NB4 (cell line): ENCODE measurements at regions not wholly inside any gene's neighbourhood (a gene's known extent, or its start where the extent isn't known, plus 50 kb on each side); places are given as distances from the start of the nearest gene placed in this dataset.

ENCODE experiments used
- CTCF ChIP-seq: IDR thresholded peaks from one replicate; pipeline ENCODE4 v1.5.1; 2012; ENCODE audit warnings: low read depth, low read length
- POLR2A ChIP-seq: IDR thresholded peaks from 2 replicates; pipeline ENCODE4 v1.6.1; 2011; ENCODE audit warnings: mild to moderate bottlenecking; ENCODE audit not compliant: insufficient read length; ENCODE audit errors: extremely low read depth

DNA sequence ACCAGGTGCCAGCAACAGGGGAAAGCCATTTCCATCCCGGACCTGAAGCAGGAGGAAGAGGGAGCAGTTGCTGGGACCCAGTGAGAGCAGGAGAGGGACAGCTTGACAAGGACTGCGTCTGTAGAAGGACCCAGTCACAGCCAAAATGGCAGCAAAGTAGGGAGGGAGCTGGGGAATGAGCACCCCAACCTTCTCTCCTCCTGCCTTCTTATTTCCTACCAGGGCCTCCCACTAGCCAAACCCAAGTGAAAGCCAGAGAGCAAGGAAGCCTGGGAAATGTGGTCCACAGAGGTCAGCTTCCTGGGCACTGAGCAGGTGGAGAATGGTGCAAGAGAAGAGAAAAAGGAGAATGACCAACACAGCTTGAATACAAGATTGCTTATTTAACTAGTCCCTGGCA lies 108.5 kb upstream of the MYL2 start:
- TF ChIP-seq CTCF (no peak), POLR2A (no peak)
